ENCODE measurements at regions not wholly inside any gene's neighbourhood (a gene's known extent, or its start where the extent isn't known, plus 50 kb on each side); places are given as distances from the start of the nearest gene placed in this dataset.

DNA sequence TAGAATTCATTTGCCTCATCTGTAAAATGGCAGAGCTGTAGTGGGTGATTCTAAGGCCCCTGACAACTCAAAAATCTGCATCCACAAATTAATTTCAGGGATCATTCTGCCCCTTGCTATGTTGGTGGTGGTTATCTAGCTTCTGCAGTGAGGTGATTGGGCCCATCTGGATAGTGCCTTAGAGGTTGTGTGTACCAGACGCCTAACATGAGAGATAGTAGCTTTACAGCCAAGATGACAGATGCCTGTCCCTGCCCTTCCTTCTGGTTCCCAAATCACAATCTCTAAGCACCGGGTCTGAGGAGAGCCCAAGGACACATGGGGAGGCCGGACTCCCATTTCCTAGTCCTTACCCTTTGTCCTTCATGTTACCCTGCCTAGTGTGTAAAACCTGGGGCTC lies 51.1 kb upstream of the TNP1 start:
- ChIA-PET POLR2A (no interaction called here), CTCF (ENCODE audit: low intra/inter-chr PET ratio, low total read pairs) (no interaction called here)
- no peaks in the 10 kb centered on the region for H3K36me3 ChIP-seq (replicated peaks in 1 of 2; ENCODE audit: control insufficient read depth in 1 of 2, insufficient read depth in 2 of 2, low read length in 2 of 2)

DNA sequence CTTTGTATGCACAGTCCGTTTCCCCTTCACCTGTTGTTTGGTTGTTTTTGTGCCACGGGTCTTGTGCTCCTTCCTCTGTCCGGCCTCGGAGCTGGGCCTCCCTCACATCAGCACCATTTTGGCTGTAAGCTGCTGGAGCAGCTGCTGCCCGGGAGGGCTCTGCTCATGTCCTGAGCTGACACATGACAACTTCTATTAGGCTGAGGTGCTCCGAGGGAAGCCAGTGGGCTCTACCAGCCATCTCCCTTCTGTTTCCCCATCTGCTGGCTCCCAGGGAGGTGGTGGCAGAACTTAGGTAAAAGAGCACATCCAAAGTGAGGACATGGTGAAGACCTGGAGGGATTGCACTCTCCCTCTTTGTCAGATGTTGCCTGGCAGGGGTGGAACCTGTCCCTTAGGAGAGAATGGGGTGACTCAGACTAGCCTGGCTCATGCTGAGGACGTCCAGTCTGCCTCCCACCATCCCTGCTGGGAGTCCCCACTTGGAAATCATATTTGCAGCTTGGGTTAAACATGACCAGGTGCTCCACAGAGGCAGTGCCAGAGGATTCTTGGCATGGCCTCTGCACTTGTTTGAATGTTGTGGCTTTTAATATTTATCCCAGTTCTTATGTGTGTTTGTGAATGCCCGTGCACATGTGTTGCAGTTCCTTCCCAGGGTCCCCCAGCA lies 49.8 kb upstream of the TNP1 start:
- POLR2A ChIA-PET: no interaction called here
- no peak for TF ChIP-seq ZNF10 (CRISPR knock-in tag; IDR thresholded peaks at IDR 0.05; ENCODE audit: borderline replicate concordance, low read depth)
- no peak for TF ChIP-seq MYC (CRISPR knock-in tag; IDR thresholded peaks at IDR 0.05; ENCODE audit: borderline replicate concordance)
- no peak for TF ChIP-seq NR2F1 (CRISPR knock-in tag; IDR thresholded peaks at IDR 0.05)
- TF ChIP-seq U2AF2 (IDR thresholded peaks at IDR 0.05; ENCODE audit: low read depth, low read length): no peak
- Histone ChIP-seq H3K4me2 (ENCODE audit: low read depth, low read length) (no peak overlapping the region), H3K4me1 (ENCODE audit: insufficient read depth, low read length) (no peaks in the 10 kb centered on the region), H3K9ac (ENCODE audit: insufficient read depth, low read depth, low read length) (no peak overlapping the region), H3K4me3 (replicated peaks in 1 of 3; ENCODE audit: insufficient read depth in 1 of 3, low read depth in 2 of 3, low read length in 3 of 3) (no peak overlapping the region), H3K27ac (ENCODE audit: extremely low read length, insufficient read depth, low read length) (no peak overlapping the region), H4K20me1 (ENCODE audit: insufficient read depth, low read length) (no peaks in the 10 kb centered on the region), H3K36me3 (replicated peaks in 1 of 2; ENCODE audit: control insufficient read depth in 1 of 2, insufficient read depth in 2 of 2, low read length in 2 of 2) (no peaks in the 10 kb centered on the region), H2AFZ (ENCODE audit: low read length) (no peak overlapping the region), H3K27me3 (ENCODE audit: control insufficient read depth in 1 of 2, insufficient read depth in 2 of 2, low read length in 2 of 2) (no peaks in the 10 kb centered on the region; a peak in 1 of 5 replicates), H3K9me3 (ENCODE audit: low read length) (no peaks in the 10 kb centered on the region), H3K79me2 (ENCODE audit: insufficient read depth, low read length) (no peaks in the 10 kb centered on the region)
- intact Hi-C loops (cut with micrococcal nuclease; ENCODE audit: unreplicated experiment): no loop called here
- WGBS (ENCODE audit: low lambda C conversion rate): 6% methylated on average over 7 of the region's 8 CpGs
- in situ Hi-C loops (cut with HindIII; ENCODE audit: extremely low pct_ligation_motif_present, low pct_unique_long_range_greater_than_20kb): no loop called here
- CTCF ChIA-PET (ENCODE audit: low intra/inter-chr PET ratio, low total read pairs): no interaction called here
- DNase-seq (ENCODE audit: low spot score) (no peak), ATAC-seq (no peak), FAIRE-seq (no peak)
- BruUV-seq (replicated peaks): no TSS peak

More for the DNA sequence above, 51.1 kb upstream of the TNP1 start:
- Histone ChIP-seq H3K27ac (ENCODE audit: extremely low read length, insufficient read depth, low read length) (no peak overlapping the region), H4K20me1 (ENCODE audit: insufficient read depth, low read length) (no peaks in the 10 kb centered on the region), H2AFZ (ENCODE audit: low read length) (no peak overlapping the region), H3K4me1 (ENCODE audit: insufficient read depth, low read length) (no peaks in the 10 kb centered on the region), H3K27me3 (ENCODE audit: control insufficient read depth in 1 of 2, insufficient read depth in 2 of 2, low read length in 2 of 2) (no peaks in the 10 kb centered on the region; a peak in 1 of 5 replicates), H3K4me2 (ENCODE audit: low read depth, low read length) (no peak overlapping the region), H3K79me2 (ENCODE audit: insufficient read depth, low read length) (no peaks in the 10 kb centered on the region), H3K9me3 (ENCODE audit: low read length) (no peaks in the 10 kb centered on the region), H3K9ac (ENCODE audit: insufficient read depth, low read depth, low read length) (no peak overlapping the region), H3K4me3 (replicated peaks in 1 of 3; ENCODE audit: insufficient read depth in 1 of 3, low read depth in 2 of 3, low read length in 3 of 3) (no peak overlapping the region)
- no TSS peak for BruUV-seq (replicated peaks)
- no peak for ATAC-seq
- FAIRE-seq: no peak
- WGBS (ENCODE audit: low lambda C conversion rate): 7% methylated on average over 2 of the region's 3 CpGs
- in situ Hi-C loops (cut with HindIII; ENCODE audit: extremely low pct_ligation_motif_present, low pct_unique_long_range_greater_than_20kb): no loop called here
- DNase-seq (ENCODE audit: low spot score): no peak
- no peak for TF ChIP-seq KAT8 (CRISPR knock-in tag; IDR thresholded peaks at IDR 0.05)
- TF ChIP-seq ZNF431 (CRISPR knock-in tag; IDR thresholded peaks at IDR 0.05; ENCODE audit: borderline replicate concordance, low read depth): no peak
- TF ChIP-seq HNRNPK (IDR thresholded peaks at IDR 0.05; ENCODE audit: low read depth, low read length, poor library complexity, severe bottlenecking): no peak
- TF ChIP-seq ZNF878 (CRISPR knock-in tag; IDR thresholded peaks at IDR 0.05): no peak
- no peak for TF ChIP-seq ZNF737 (CRISPR knock-in tag; IDR thresholded peaks at IDR 0.05; ENCODE audit: borderline replicate concordance)
- no peak for TF ChIP-seq AGO1 (IDR thresholded peaks at IDR 0.05; ENCODE audit: low read depth, low read length, poor library complexity, severe bottlenecking)
- TF ChIP-seq RBM22 (optimal IDR thresholded peaks at IDR 0.05; ENCODE audit: low read length): no peak
- no peak for TF ChIP-seq IRX3 (CRISPR knock-in tag; IDR thresholded peaks at IDR 0.05; ENCODE audit: borderline replicate concordance, low read depth)
- intact Hi-C loops (cut with micrococcal nuclease; ENCODE audit: unreplicated experiment): no loop called here
